22Rv1 (cell line): ENCODE measurements at regions not wholly inside any gene's neighbourhood (a gene's known extent, or its start where the extent isn't known, plus 50 kb on each side); places are given as distances from the start of the nearest gene placed in this dataset.

ENCODE experiments used
- H3K27ac ChIP-seq: fragments of 450-650 bp; 2 replicates; pipeline ENCODE4 v1.5.1; 2017
- CTCF ChIP-seq: fragments of 450-650 bp; IDR thresholded peaks from 2 replicates; pipeline ENCODE4 v1.5.1; 2017; ENCODE audit warnings: mild to moderate bottlenecking
- ZFX ChIP-seq: fragments of 450-650 bp; IDR thresholded peaks from 2 replicates; pipeline ENCODE4 v1.6.1; 2017; ENCODE audit warnings: antibody characterized with exemption, borderline replicate concordance

GRCh38 chr1:30642391-30643120, 80.8 kb downstream of the MATN1 start:
- TF ChIP-seq CTCF, result no peak
- no peak for TF ChIP-seq ZFX
- H3K27ac ChIP-seq, result no peak overlapping the region

- TF ChIP-seq ZFX (no peak), CTCF (no peak)
- H3K27ac ChIP-seq, result no peak overlapping the region
These were observed 81.6 kb downstream of the MATN1 start for GRCh38 chr1:30641572-30642353.

- H3K27ac ChIP-seq, result no peak overlapping the region
- TF ChIP-seq ZFX (no peak), CTCF (no peak)
These were observed 83.4 kb downstream of the MATN1 start for GRCh38 chr1:30639881-30640452.

- no peak for TF ChIP-seq CTCF
- TF ChIP-seq ZFX, result no peak
- no peak overlapping the region for H3K27ac ChIP-seq
These were observed 84.6 kb downstream of the MATN1 start for GRCh38 chr1:30638811-30639210.

- TF ChIP-seq ZFX (no peak), CTCF (no peak)
- H3K27ac ChIP-seq, result no peak overlapping the region
These were observed 85.3 kb downstream of the MATN1 start for GRCh38 chr1:30638086-30638485.

GRCh38 chr1:30637183-30637980, 86.0 kb downstream of the MATN1 start:
- TF ChIP-seq ZFX (no peak), CTCF (no peak)
- H3K27ac ChIP-seq, result no peak overlapping the region
